ENCODE measurements at regions not wholly inside any gene's neighbourhood (a gene's known extent, or its start where the extent isn't known, plus 50 kb on each side); places are given as distances from the start of the nearest gene placed in this dataset.

DNA sequence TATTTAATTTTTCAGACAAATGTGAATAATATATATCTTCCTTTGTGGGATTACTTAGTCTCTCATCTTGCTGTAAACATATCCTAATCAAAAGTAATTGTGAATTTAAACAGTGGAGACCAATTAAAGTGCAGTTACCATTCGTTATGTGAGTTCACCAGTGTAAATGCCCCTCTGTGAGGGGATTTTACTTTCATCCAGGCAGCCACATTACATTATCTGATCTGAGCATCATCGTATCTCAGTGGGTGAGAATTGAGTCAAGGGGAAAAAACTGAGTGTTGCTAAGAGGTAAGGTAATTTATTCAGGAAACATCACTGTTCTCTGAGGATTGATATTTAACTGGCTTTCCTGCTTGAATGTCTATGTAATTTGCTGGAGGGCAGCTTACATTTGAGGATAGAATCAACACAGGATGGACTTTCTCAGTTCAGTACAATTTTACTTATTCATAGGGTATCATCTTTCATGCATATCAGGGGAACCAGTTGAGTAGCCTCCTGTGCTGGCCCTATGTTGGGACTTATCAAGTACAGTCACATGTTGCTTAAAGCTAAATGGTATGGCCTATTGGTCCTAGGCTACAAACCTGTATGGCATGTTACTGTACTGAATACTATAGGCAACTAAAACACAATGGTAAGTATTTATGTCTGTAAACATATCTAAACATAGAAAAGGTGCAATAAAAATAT lies 219.7 kb downstream of the CD47 start:
- Histone ChIP-seq H3K4me3 (replicated peaks in 1 of 3; ENCODE audit: insufficient read depth in 1 of 3, low read depth in 1 of 3, low read length in 3 of 3) (no peak overlapping the region), H3K27me3 (ENCODE audit: control insufficient read depth in 2 of 2, insufficient read depth in 2 of 2, low read length in 2 of 2) (peaks cover 0 to 3% of the 10 kb centered on the region in 2 experiments), H3K9ac (replicated peaks; ENCODE audit: extremely low read depth, insufficient read depth, low read length) (no peak overlapping the region), H4K20me1 (replicated peaks; ENCODE audit: control insufficient read depth, extremely low read depth, insufficient read depth, low read length) (no peaks in the 10 kb centered on the region), H3K4me1 (ENCODE audit: control insufficient read depth, extremely low read depth, insufficient read depth, low read length) (no peaks in the 10 kb centered on the region), H3K9me1 (replicated peaks; ENCODE audit: control insufficient read depth, extremely low read depth, insufficient read depth, low read length) (no peaks in the 10 kb centered on the region), H3K4me2 (ENCODE audit: insufficient read depth, low read length) (no peak overlapping the region), H3K9me3 (replicated peaks; ENCODE audit: control insufficient read depth, insufficient read depth, low read length) (no peaks in the 10 kb centered on the region), H3K36me3 (ENCODE audit: control insufficient read depth in 2 of 2, extremely low read depth in 1 of 2, insufficient read depth in 2 of 2, low read length in 2 of 2) (no peaks in the 10 kb centered on the region), H2AFZ (ENCODE audit: low read depth, low read length) (no peak overlapping the region), H3K27ac (ENCODE audit: insufficient read depth, low read depth, low read length) (no peak overlapping the region), H3K79me2 (ENCODE audit: control insufficient read depth, insufficient read depth, low read length) (no peaks in the 10 kb centered on the region)
- POLR2A ChIA-PET: no interaction called here
- CTCF ChIA-PET: interaction anchor here (2.6 kb wide), 1 partner anchor 56 kb away, joined by 8 read pairs; no protein-coding TSS in a partner anchor
- FAIRE-seq: no peak
- dilution Hi-C loops (cut with MboI; ENCODE audit: extremely low pct_ligation_motif_present, low sequenced_read_pairs): no loop called here
- DNase-seq (ENCODE audit: low read depth, low spot score): no peak
- intact Hi-C loops (cut with micrococcal nuclease): no loop called here
- BruUV-seq (replicated peaks): no TSS peak
- TF ChIP-seq EZH2 (IDR thresholded peaks at IDR 0.05; ENCODE audit: borderline replicate concordance, low read depth, low read length, severe bottlenecking): no peak
- TF ChIP-seq MYC (IDR thresholded peaks at IDR 0.05; ENCODE audit: low read depth, low read length): no peak
- no peak for TF ChIP-seq GATA2 (IDR thresholded peaks at IDR 0.05; ENCODE audit: insufficient read depth, insufficient read length, low read depth, low read length)
- TF ChIP-seq POLR2A (IDR thresholded peaks at IDR 0.05; ENCODE audit: low read depth, low read length): no peak
- no peak for TF ChIP-seq POLR2AphosphoS5 (IDR thresholded peaks at IDR 0.05; ENCODE audit: insufficient read depth, low read depth, low read length)
- TF ChIP-seq FOS (IDR thresholded peaks at IDR 0.05; ENCODE audit: borderline replicate concordance, insufficient read depth, low read length): no peak
- TF ChIP-seq JUN (IDR thresholded peaks at IDR 0.05; ENCODE audit: borderline replicate concordance, insufficient read depth, insufficient read length, low read depth): no peak
- TF ChIP-seq, protein P1, sequence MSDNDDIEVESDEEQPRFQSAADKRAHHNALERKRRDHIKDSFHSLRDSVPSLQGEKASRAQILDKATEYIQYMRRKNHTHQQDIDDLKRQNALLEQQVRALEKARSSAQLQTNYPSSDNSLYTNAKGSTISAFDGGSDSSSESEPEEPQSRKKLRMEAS (IDR thresholded peaks at IDR 0.05; ENCODE audit: insufficient read depth, insufficient read length): no peak
- TF ChIP-seq, protein P2, sequence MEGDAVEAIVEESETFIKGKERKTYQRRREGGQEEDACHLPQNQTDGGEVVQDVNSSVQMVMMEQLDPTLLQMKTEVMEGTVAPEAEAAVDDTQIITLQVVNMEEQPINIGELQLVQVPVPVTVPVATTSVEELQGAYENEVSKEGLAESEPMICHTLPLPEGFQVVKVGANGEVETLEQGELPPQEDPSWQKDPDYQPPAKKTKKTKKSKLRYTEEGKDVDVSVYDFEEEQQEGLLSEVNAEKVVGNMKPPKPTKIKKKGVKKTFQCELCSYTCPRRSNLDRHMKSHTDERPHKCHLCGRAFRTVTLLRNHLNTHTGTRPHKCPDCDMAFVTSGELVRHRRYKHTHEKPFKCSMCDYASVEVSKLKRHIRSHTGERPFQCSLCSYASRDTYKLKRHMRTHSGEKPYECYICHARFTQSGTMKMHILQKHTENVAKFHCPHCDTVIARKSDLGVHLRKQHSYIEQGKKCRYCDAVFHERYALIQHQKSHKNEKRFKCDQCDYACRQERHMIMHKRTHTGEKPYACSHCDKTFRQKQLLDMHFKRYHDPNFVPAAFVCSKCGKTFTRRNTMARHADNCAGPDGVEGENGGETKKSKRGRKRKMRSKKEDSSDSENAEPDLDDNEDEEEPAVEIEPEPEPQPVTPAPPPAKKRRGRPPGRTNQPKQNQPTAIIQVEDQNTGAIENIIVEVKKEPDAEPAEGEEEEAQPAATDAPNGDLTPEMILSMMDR (IDR thresholded peaks at IDR 0.05; ENCODE audit: extremely low read depth in 1 of 2, insufficient read depth in 1 of 2, low read depth in 1 of 2, low read length in 2 of 2): no peak
